Esophagus squamous epithelium (tissue), 5 donors: ENCODE measurements at regions not wholly inside any gene's neighbourhood (a gene's known extent, or its start where the extent isn't known, plus 50 kb on each side); places are given as distances from the start of the nearest gene placed in this dataset.

Experiments used
- DNase-seq: peaks from one replicate; lab custom pipeline; 2025; lab: John Stamatoyannopoulos, UW
- H3K27ac ChIP-seq, 4 donors: fragments of 200-600 bp; sonication (generic); one replicate each; pipeline ENCODE4 v1.5.1; 2016 to 2019; ENCODE audit warnings: mild to moderate bottlenecking in 1 of 4
- H3K27me3 ChIP-seq, 4 donors: fragments of 200-600 bp; sonication (generic); 1 replicate in 3 of 4; 2 replicates in 1 of 4; pipeline versions ENCODE4 v1.5.1 to v1.6.0; 2017 to 2021; ENCODE audit warnings: antibody characterized with exemption in 1 of 4
- H3K36me3 ChIP-seq, 3 donors: fragments of 200-600 bp; sonication (generic); one replicate each; pipeline ENCODE4 v1.5.1; 2016 to 2019
- H3K4me1 ChIP-seq, 3 donors: fragments of 200-600 bp; sonication (generic); one replicate each; pipeline ENCODE4 v1.5.1; 2017 to 2019
- H3K4me3 ChIP-seq, 4 donors: fragments of 200-600 bp; sonication (generic); 1 replicate in 3 of 4; 2 replicates in 1 of 4; pipeline ENCODE4 v1.5.1; 2016 to 2019; ENCODE audit warnings: mild to moderate bottlenecking in 2 of 4, moderate library complexity in 1 of 4
- H3K9me3 ChIP-seq, 3 donors: fragments of 200-600 bp; sonication (generic); one replicate each; pipeline ENCODE4 v1.5.1; 2016 to 2019
- CTCF ChIP-seq, 6 experiments: fragments of 450-650 bp in 4 of 6; fragments of 200-600 bp in 2 of 6; sonication (generic) in 2 of 6; IDR thresholded peaks; one replicate each; pipeline ENCODE4 v1.5.1; 2016 to 2019; ENCODE audit warnings: antibody characterized with exemption in 6 of 6, mild to moderate bottlenecking in 4 of 6, moderate library complexity in 4 of 6
- POLR2A ChIP-seq, 4 donors: fragments of 450-650 bp; IDR thresholded peaks; one replicate each; pipeline ENCODE4 v1.6.1; 2017; ENCODE audit warnings: antibody characterized with exemption in 4 of 4, mild to moderate bottlenecking in 4 of 4, moderate library complexity in 3 of 4
- WGBS, 2 donors: methylation state at CpG; one replicate each; pipeline ENCODE4 v1.1.5; 2018; 5-methylcytosine and 5-hydroxymethylcytosine counted together
- intact Hi-C: fragments of 100-400 bp; cut with DNase I; formaldehyde crosslinking; loops from one replicate; pipeline ENCODE4 v1.15.0; 2022
- donor health status: DM: yes; HTN: yes; CAD: no.

GRCh38 chr4:92111493-92111892 lies 192.3 kb upstream of the GRID2 start:
- Histone ChIP-seq H3K27me3 (no peaks in the 10 kb centered on the region), H3K9me3 (no peaks in the 10 kb centered on the region), H3K4me3 (no peak overlapping the region), H3K4me1 (no peaks in the 10 kb centered on the region), H3K36me3 (no peaks in the 10 kb centered on the region), H3K27ac (no peak overlapping the region)
- intact Hi-C loops, result no loop called here
- TF ChIP-seq POLR2A (IDR thresholded peaks at IDR 0.05) (no peak), CTCF (IDR thresholded peaks at IDR 0.05) (no peak)
- 83 to 97% methylated on average over 2 of the region's 2 CpGs for WGBS, 2 donors
- no peak for DNase-seq

GRCh38 chr4:92112805-92113204 lies 191.0 kb upstream of the GRID2 start:
- Histone ChIP-seq H3K4me3 (no peak overlapping the region), H3K9me3 (no peaks in the 10 kb centered on the region), H3K4me1 (no peaks in the 10 kb centered on the region), H3K27ac (no peak overlapping the region), H3K27me3 (no peaks in the 10 kb centered on the region), H3K36me3 (no peaks in the 10 kb centered on the region)
- intact Hi-C loops, result no loop called here
- no peak for DNase-seq
- TF ChIP-seq POLR2A (IDR thresholded peaks at IDR 0.05) (no peak), CTCF (IDR thresholded peaks at IDR 0.05) (no peak)
- 61 to 73% methylated on average over 2 of the region's 2 CpGs for WGBS, 2 donors

GRCh38 chr4:92120810-92121498 lies 182.8 kb upstream of the GRID2 start:
- TF ChIP-seq CTCF (IDR thresholded peaks at IDR 0.05) (no peak), POLR2A (IDR thresholded peaks at IDR 0.05) (no peak)
- Histone ChIP-seq H3K4me3 (peak overlapping the region in 1 of 4 donors; percentile 2), H3K4me1 (peaks cover 0 to 10% (median 0%) of the 10 kb centered on the region in 3 donors), H3K36me3 (no peaks in the 10 kb centered on the region), H3K9me3 (no peaks in the 10 kb centered on the region), H3K27ac (no peak overlapping the region), H3K27me3 (no peaks in the 10 kb centered on the region)
- 16 to 20% methylated on average over 6 of the region's 6 CpGs for WGBS, 2 donors
- intact Hi-C loops, result no loop called here
- DNase-seq, result no peak

GRCh38 chr4:92122911-92123310 lies 180.9 kb upstream of the GRID2 start:
- Histone ChIP-seq H3K4me1 (peaks cover 0 to 10% (median 0%) of the 10 kb centered on the region in 3 donors), H3K9me3 (no peaks in the 10 kb centered on the region), H3K4me3 (no peak overlapping the region), H3K27me3 (no peaks in the 10 kb centered on the region), H3K27ac (no peak overlapping the region), H3K36me3 (no peaks in the 10 kb centered on the region)
- no peak for TF ChIP-seq CTCF (IDR thresholded peaks at IDR 0.05)
- TF ChIP-seq POLR2A (IDR thresholded peaks at IDR 0.05), result no peak
- no peak for DNase-seq
- intact Hi-C loops, result no loop called here
- WGBS, 2 donors, result 74 to 79% methylated on average over 3 of the region's 3 CpGs

GRCh38 chr4:92128676-92129075 lies 175.1 kb upstream of the GRID2 start:
- no peaks in the 10 kb centered on the region for H3K27me3 ChIP-seq
- no peak overlapping the region for H3K27ac ChIP-seq
- no peak overlapping the region for H3K4me3 ChIP-seq
- no peak for DNase-seq
- TF ChIP-seq CTCF (IDR thresholded peaks at IDR 0.05) (no peak), POLR2A (IDR thresholded peaks at IDR 0.05) (no peak)
- H3K4me1 ChIP-seq, result no peaks in the 10 kb centered on the region
- 65 to 79% methylated on average over 1 of the region's 1 CpG for WGBS, 2 donors
- no peaks in the 10 kb centered on the region for H3K9me3 ChIP-seq
- intact Hi-C loops, result no loop called here
- no peaks in the 10 kb centered on the region for H3K36me3 ChIP-seq
